Transverse colon (tissue), 4 donors: ENCODE measurements at regions not wholly inside any gene's neighbourhood (a gene's known extent, or its start where the extent isn't known, plus 50 kb on each side); places are given as distances from the start of the nearest gene placed in this dataset.

Experiments
- CTCF ChIP-seq, 5 experiments: fragments of 200-600 bp in 3 of 5; fragments of 450-650 bp in 2 of 5; sonication (generic) in 3 of 5; IDR thresholded peaks; 1 replicate in 2 of 5; 2 replicates in 3 of 5; pipeline ENCODE4 v1.5.1; 2016 to 2017; ENCODE audit warnings: antibody characterized with exemption in 5 of 5, inconsistent platforms in 3 of 5, mild to moderate bottlenecking in 2 of 5, moderate library complexity in 1 of 5
- EP300 ChIP-seq: sonication (generic); formaldehyde crosslinking; IDR thresholded peaks from one replicate; pipeline ENCODE4 v1.6.1; 2017; ENCODE audit warnings: antibody characterized with exemption, low read depth
- POLR2AphosphoS5 ChIP-seq, 3 donors: sonication (generic); formaldehyde crosslinking; IDR thresholded peaks; one replicate each; pipeline ENCODE4 v1.6.1; 2016; ENCODE audit warnings: antibody characterized with exemption in 3 of 3

GRCh38 chr14:56895154-56895553, 84.9 kb upstream of the OTX2 start:
- no peak for TF ChIP-seq POLR2AphosphoS5 (IDR thresholded peaks at IDR 0.05)
- no peak for TF ChIP-seq CTCF (IDR thresholded peaks at IDR 0.05)
- TF ChIP-seq EP300, result no peak
